GM18873 (cell line): ENCODE measurements at regions not wholly inside any gene's neighbourhood (a gene's known extent, or its start where the extent isn't known, plus 50 kb on each side); places are given as distances from the start of the nearest gene placed in this dataset.

ENCODE experiments used
- ATAC-seq: cut with Tn5 transposase; IDR thresholded peaks from one replicate; pipeline ENCODE4 v1.9.1; 2021; ENCODE audit warnings: mild to moderate bottlenecking, moderate library complexity, moderate number of reproducible peaks; ENCODE audit not compliant: unreplicated experiment, low FRiP score

DNA sequence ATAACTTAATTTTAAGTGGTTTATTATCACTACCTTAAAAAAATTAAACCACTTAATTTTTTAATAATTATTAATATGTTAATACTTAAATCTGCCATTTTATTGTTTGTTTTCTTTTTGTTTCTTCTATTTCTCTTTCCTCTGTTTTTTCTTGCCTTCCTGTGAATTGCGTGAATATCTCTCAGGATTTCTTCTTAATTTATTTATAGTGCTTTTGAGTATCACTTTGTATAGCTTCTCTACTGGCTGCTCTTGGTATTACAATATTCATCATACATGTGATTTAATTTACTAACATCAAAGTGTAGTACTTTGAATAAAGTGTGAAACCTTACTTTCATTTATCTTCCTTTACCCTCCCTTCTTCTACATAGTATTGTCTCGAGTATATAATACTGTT, 349.5 kb upstream of the CPXCR1 start:
- ATAC-seq: no peak

DNA sequence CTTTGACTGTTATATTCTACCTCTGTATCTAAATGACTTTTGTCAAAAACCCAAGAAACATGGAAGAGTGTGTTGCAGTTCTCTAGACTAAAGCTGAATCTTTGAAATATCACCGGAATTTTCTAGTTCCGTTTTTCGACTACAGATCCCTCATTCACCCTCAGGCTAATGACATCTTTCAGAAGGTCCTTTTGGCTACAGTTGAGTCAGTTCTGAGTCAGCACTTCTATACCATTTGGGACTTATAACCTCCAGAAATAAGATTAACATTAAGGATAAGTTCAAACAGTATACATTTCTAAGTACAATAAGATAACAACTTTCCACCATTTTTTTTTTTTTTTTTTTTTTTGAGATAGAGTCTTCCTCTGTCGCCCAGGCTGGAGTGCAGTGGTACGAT, 331.0 kb upstream of the CPXCR1 start:
- ATAC-seq: no peak

DNA sequence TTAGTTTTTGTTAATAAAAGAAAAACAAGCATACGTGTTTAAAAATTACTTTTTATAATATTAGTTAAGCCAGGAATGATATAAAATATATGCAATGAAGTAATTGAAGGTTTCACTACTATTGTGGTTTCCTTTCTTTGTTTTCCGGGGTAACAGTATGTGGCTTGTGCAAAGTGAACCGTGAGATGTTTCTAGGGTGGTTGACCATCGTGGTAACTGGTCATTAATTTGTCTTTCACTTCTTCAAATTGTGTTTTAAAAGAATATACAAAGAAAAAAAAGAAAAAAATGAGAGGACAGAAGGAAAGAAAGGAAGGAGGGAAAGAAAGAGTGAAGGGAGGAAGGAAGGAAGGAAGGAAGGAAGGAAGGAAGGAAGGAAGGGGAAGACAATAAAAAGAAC, 330.1 kb upstream of the CPXCR1 start:
- no peak for ATAC-seq

DNA sequence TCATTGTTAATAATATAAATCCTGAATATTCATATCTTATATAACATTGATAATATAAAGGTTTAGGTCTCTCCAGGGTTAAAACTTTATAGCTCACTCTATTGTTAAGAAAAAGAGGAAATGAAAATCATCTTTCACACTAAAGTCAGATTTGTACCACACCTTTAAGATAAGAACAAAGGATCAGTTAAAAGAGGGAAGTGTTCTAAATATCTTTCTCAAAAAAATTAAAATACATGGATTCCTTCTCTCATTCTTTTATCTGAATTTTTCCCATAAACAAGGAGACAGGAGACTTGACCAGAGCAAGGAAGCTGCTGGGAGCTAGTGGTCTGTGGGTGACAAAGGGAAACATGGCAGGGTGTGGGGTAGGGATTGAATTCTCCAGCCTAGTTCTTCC, 323.0 kb upstream of the CPXCR1 start:
- no peak for ATAC-seq

DNA sequence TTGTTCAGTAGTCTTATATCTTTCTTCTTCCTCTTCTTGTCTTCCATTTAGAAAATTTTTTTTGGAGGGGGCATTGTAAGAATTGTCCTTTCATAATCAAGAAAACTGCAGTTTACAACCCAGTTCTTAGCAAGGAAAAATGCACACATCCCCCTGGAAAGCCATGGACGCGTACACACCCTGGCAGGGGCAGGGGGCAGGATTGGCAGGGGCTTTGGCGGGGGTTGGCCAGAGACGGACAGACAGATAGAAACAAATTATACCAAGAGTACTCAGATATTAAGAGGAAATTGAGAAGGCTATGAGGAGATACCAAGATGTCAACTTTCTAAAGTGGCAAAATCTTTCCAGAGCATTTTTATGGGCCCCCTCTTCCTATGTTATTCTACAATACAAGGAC, 322.5 kb upstream of the CPXCR1 start:
- no peak for ATAC-seq

DNA sequence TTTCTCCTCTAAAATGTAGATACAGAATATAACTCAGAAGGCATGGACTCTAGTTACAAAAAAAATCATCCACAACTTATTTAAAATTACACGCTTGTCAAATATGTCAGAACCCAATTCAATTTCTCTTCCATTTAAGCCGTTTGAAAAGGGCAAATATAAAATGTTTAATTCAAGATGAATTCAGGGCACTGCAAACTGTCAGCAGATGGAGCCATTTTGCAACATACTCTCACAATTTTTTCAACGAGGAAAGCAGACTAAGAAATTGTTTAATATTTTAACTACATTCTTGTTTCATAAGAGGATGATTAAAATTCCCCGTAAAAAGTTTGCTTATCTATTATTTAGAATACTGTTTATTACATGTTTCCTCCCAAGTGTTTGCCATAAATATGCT, 321.3 kb upstream of the CPXCR1 start:
- no peak for ATAC-seq

DNA sequence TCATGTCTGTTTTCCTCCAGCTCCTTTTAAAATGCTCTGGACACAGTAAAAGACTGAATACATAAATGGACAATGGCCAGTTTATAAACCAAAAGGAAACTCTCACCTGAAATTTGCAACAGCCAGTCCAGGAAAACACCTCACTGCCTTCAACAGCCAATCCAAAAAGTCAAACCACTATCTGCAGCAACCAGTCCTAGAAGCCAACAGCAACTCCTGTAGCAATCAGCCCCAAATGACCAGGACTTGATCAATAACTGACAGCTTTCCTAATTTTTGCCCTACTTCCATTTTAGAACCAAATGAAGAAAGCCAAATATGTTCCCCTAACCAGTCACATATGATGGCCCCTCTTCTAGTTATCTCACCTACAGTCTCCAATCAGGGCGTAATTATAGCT, 309.5 kb upstream of the CPXCR1 start:
- no peak for ATAC-seq

DNA sequence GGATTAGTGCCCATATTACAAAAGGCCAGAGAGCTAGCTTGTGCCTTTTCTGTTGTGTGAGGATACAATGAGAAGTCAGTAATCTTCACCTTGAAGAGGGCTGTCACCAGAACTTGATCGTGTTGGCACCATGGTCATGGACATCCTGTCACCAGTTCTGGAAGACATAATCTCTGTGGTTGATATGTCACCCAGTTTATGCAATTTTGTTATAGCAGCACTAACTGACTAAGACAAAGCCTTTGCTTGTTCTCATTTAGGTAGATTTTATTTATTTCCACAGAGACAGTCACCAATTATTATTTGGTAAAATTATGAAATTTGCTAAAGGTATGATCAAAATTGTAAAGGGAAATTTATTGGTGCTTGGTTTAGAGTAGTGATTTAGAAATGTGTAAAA, 308.8 kb upstream of the CPXCR1 start:
- no peak for ATAC-seq

DNA sequence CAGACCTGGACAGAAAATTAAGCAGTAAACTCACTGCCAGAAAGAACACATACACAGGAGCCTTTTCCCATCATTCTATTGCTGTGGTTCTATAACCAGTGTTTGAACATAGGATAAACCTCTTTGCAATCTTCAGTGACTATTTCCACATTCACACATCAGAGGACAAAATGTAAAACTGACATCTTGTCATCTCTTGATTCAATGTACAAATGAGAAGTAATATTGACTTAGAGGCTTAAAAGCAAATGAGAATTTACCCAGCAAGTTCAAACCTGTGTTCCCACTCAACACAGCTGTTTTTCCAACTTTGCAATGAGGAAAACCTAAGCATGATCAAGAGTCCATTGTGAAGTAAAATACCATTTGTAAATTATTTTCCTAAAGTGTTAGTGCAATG, 307.1 kb upstream of the CPXCR1 start:
- ATAC-seq: no peak
